SK-N-SH treated with all-trans-retinoic acid at 6 μM for 48 hours (cell line): ENCODE measurements at regions not wholly inside any gene's neighbourhood (a gene's known extent, or its start where the extent isn't known, plus 50 kb on each side); places are given as distances from the start of the nearest gene placed in this dataset.

ENCODE experiments used
- GLIS3 ChIP-seq: fragments of 250-450 bp; sonication (Bioruptor Pico); IDR thresholded peaks from 2 replicates; pipeline ENCODE4 v1.5.0; 2020; ENCODE audit warnings: mild to moderate bottlenecking, moderate library complexity
- RARB ChIP-seq: fragments of 250-450 bp; sonication (Bioruptor Pico); IDR thresholded peaks from 2 replicates; pipeline ENCODE4 v1.8.0; 2021; ENCODE audit warnings: mild to moderate bottlenecking, moderate library complexity
- TCF4 ChIP-seq: fragments of 250-450 bp; sonication (Bioruptor Pico); IDR thresholded peaks from 2 replicates; pipeline ENCODE4 v1.8.0; 2021; ENCODE audit warnings: mild to moderate bottlenecking, moderate library complexity, borderline replicate concordance
- TOX ChIP-seq: fragments of 250-450 bp; sonication (Bioruptor Pico); IDR thresholded peaks from 2 replicates; pipeline ENCODE4 v1.8.0; 2021; ENCODE audit warnings: mild to moderate bottlenecking, moderate library complexity, borderline replicate concordance
- ZFP3 ChIP-seq: fragments of 250-450 bp; sonication (Bioruptor Pico); IDR thresholded peaks from 2 replicates; pipeline ENCODE4 v1.5.0; 2020; ENCODE audit warnings: mild to moderate bottlenecking, moderate library complexity
- ZFP30 ChIP-seq: fragments of 450-650 bp; formaldehyde crosslinking; IDR thresholded peaks from 2 replicates; pipeline ENCODE4 v1.5.0; 2022; ENCODE audit warnings: mild to moderate bottlenecking, moderate library complexity
- ZNF8 ChIP-seq: fragments of 450-650 bp; formaldehyde crosslinking; IDR thresholded peaks from 2 replicates; pipeline ENCODE4 v1.5.0; 2020; ENCODE audit warnings: mild to moderate bottlenecking, moderate library complexity
- TF ChIP-seq, protein P1 (sequence below): fragments of 250-450 bp; sonication (Bioruptor Pico); IDR thresholded peaks from 2 replicates; pipeline ENCODE4 v1.8.0; 2020; ENCODE audit warnings: mild to moderate bottlenecking, moderate library complexity, borderline replicate concordance

DNA sequence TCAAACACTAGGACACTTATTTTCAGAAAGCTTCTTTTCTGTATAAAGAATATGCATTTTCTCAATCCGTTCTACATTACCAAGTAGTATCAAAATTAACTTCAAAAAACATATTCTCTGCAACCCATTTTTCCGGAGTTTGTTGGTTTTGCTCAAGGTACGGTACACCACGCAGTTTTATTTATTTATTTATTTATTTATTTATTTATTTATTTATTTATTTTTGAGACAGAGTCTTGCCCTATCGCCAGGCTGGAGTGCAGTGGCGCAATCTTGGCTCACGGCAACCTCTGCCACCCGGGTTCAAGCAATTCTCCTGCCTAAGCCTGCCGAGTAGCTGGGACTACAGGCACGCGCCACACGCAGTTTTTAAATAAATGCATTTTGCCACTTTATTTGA, 900.3 kb downstream of the CBLN2 start:
- TF ChIP-seq GLIS3 (CRISPR knock-in tag) (no peak), TCF4 (CRISPR knock-in tag) (no peak), TOX (no peak), ZFP3 (CRISPR knock-in tag) (no peak), ZFP30 (CRISPR knock-in tag) (no peak), ZNF8 (no peak), RARB (CRISPR knock-in tag) (no peak)
- TF ChIP-seq, protein P1, sequence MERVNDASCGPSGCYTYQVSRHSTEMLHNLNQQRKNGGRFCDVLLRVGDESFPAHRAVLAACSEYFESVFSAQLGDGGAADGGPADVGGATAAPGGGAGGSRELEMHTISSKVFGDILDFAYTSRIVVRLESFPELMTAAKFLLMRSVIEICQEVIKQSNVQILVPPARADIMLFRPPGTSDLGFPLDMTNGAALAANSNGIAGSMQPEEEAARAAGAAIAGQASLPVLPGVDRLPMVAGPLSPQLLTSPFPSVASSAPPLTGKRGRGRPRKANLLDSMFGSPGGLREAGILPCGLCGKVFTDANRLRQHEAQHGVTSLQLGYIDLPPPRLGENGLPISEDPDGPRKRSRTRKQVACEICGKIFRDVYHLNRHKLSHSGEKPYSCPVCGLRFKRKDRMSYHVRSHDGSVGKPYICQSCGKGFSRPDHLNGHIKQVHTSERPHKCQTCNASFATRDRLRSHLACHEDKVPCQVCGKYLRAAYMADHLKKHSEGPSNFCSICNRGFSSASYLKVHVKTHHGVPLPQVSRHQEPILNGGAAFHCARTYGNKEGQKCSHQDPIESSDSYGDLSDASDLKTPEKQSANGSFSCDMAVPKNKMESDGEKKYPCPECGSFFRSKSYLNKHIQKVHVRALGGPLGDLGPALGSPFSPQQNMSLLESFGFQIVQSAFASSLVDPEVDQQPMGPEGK (CRISPR knock-in tag) = no peak
